DMS114 treated with DMSO at 0.1 percent for 48 hours (cell line): ENCODE measurements at regions not wholly inside any gene's neighbourhood (a gene's known extent, or its start where the extent isn't known, plus 50 kb on each side); places are given as distances from the start of the nearest gene placed in this dataset.
"Not testable (repeated sequence)": the region's sequence is repeated elsewhere in the genome, so short reads cannot be mapped to it uniquely, and the experiment has no call there.

ENCODE experiments used
- DNase-seq: peaks from one replicate; lab custom pipeline; 2025; ENCODE audit not compliant: unreplicated experiment; lab: John Stamatoyannopoulos, UW

DNA sequence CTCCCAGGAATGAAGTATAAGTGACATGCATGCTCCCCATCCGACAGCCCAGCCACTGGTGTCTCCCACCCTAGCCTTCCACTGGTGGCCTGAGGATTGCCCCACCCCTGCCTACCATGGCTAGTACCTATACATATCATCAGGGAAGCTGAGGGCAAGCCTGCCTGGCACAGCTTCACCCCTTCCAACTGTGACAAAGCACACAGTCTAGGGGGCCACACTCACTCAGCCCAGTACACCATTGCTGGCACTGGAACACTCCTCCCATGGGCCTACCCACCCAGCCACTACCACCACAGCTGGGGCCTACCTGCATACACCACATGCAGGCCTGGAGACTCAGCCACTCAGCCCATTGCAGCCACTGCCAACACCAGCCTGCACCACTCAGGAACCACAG, 393.1 kb upstream of the STEAP1 start:
- no peak for DNase-seq

DNA sequence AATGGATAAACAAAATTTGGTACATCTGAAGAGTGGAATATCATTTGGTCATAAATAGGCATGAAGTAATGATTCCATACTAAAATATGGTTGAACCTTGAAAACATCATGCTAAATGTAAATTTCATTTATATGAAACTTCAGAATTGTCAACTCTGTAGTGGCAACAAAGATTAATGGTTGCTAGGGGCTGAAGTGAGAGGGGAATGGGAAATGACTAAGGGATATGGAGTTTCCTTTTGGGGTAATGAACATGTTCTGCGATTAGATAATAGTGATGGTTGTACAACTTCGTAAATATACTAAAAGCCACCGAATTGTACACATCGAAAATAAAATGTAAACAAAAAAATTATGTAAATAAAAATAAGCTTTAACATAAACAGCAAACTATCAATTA, 384.1 kb upstream of the STEAP1 start:
- no peak for DNase-seq

DNA sequence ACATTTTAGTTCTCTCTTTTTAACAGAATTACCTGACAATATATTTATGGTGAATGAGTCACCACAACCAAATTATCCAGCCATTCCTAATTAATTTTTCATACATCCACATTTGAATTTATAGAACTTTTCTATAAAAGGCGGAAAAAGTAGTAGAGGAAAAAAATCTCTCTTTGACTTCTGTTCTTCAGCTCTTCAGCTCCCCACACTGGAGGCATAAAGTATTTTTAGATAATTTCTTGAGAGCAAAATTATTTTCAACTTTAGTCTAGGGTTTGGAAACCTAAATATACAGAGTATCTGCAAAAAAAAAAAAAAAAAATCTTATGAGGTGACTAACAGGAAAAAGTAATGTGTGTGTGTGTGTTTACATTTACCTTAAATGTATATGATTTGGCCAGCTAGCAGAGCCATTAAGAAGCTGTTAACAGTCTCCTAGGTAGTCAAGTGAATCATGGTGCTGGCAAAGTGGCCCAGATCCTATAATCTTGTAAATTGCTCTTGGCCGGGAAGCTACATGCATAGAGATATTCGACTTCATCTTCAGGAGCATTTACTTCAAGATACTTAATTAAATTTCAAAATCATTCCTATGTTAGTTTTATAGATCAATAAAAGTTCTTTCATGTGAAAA, 383.1 kb upstream of the STEAP1 start:
- no peak for DNase-seq

- no peak for DNase-seq
Observed at GRCh38 chr7:89772276-89772675, 382.0 kb upstream of the STEAP1 start.

GRCh38 chr7:89773611-89774010, 380.7 kb upstream of the STEAP1 start:
- no peak for DNase-seq

GRCh38 chr7:89775459-89775858, 378.8 kb upstream of the STEAP1 start:
- no peak for DNase-seq

DNA sequence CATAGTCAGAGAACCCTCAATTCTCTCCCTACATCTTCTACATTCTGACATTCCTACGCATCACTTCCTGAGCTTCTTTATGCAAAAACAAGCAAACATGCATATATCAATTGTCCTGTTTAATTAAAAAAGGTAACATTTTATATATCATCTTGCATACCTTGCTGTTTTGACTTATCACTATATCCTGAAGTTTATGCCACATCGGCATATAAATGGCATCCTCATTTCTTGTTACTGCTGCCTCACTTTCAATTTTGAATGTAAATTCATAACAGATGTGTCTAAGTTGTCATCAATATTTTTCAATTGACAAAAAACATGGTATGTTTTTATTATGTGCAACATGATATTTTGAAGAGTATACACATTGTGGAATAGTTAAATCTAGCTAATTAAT, 377.3 kb upstream of the STEAP1 start:
- no peak for DNase-seq

GRCh38 chr7:89777499-89777898, 376.8 kb upstream of the STEAP1 start:
- no peak for DNase-seq

GRCh38 chr7:89780291-89780690, 374.0 kb upstream of the STEAP1 start:
- DNase-seq = no peak

GRCh38 chr7:89796481-89796880, 357.8 kb upstream of the STEAP1 start:
- DNase-seq = no peak

GRCh38 chr7:89797965-89798598, 356.2 kb upstream of the STEAP1 start:
- DNase-seq = no peak

DNA sequence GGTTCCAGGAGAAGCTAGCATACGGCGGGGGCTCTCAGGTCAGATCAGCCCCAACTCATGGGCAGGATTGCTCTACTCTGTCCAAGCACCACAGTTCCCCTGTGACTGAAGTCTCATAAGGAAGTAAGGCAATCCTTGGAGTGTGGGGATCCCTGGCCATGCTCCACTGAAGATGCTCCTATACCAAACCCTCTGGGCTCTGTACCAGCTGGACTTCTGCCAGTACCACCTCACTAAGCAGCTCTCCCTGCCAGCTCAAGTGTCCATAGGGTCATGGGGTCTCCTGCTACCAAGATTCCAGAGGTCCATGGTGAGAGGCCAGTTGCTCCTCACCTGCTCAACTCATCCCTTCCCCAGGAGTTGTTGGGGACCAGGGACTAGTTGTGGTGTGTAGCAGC, 355.7 kb upstream of the STEAP1 start:
- DNase-seq = no peak

GRCh38 chr7:89800761-89801160, 353.5 kb upstream of the STEAP1 start:
- no peak for DNase-seq

DNA sequence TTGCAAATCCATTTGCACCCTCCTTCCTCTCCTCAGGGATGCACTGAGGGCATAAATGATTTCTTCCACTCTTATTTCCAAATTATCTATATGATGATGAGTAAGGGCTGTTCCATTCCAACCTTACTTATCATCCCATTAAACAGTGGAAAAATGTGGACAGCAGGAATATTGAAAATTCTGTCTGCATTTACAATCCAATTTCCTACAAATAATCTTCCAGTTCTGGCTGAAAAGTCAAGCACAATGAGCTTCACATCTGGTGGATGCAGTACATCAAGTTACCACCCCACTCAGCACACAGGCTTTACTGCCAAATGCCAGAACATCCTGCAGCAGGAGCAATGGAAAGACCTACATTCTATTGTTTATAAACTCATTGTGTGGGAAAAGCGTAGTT, 345.0 kb upstream of the STEAP1 start:
- DNase-seq = no peak

GRCh38 chr7:89813081-89813480, 341.2 kb upstream of the STEAP1 start:
- DNase-seq = no peak

- no peak for DNase-seq
Observed at GRCh38 chr7:89826121-89826520, 328.1 kb upstream of the STEAP1 start.

DNA sequence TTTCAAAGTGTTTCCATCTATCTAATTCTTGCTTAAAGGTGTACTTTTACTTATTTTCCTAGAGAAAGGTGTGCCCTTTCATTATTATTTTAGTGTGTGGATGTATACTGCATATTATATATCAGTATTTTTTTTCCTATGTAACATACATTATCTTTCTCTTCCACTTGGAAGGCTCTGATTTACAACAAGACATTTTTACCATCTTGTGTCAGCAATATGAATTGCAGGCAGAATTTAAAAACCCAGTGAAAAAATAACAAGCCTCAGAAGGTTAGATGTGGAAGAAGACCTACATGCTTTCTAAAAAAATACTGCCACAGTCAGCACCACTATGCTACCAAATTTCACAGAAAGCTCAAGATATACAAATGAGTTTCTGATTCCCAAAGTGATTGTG, 327.7 kb upstream of the STEAP1 start:
- DNase-seq = no peak

DNA sequence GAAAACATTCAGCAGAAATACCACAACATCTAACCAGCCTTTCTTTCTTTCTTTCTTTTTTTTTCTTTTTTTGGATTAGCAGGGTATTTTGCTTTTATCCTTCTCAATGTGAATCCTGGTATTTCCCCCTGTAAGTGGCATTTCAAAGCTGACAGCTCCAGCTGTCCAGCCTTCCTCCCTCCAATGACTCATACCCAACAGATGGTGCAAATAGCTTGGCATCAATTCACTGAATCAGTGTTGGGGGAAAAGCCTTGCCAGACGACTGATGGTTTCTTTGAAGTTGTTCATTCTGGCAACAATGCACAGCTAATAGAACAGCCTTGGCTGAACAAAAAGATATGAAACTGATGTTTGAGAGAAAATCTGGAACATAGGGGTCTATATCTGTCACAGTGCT, 316.8 kb upstream of the STEAP1 start:
- no peak for DNase-seq

DNA sequence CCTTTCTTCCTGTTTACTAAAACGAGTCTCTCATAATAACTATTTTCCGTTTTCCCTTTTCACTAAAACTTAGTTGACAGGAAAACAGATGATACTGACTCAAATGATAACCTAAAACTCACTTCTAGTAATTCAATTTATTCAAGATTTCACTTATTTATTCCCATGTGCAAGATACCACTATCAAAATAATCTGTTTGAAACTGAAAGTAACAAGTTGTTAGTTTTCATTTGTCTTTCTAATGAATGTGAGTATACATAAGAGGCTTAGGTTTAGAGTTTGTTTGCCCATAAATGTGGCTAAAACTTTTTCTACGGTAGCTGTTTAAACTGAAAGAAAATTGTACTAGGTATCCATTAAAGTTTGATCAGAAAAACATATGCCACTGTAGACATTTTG, 314.9 kb upstream of the STEAP1 start:
- DNase-seq = no peak

DNA sequence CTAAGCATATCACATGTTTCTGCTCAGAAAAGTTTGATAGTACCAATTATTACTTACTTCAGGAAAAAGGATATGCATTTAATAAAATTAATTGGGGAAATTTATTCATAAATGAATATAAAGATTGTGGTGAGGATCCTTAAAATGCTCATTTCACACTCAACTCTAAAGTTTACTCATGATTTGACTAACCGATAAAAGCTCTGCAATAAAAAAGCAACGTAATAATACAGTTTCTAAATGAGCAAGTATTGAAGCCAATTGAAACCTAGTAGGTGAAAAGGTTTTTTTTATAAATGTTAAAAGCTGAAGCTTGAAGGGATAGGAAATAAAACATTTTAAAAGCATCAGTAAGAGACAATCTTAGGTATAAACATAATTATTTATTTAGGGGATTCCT, 308.3 kb upstream of the STEAP1 start:
- no peak for DNase-seq

- no peak for DNase-seq
Observed at GRCh38 chr7:89849052-89849451, 305.2 kb upstream of the STEAP1 start.

- not testable (repeated sequence) for DNase-seq
Observed at GRCh38 chr7:89857053-89857452, 297.2 kb upstream of the STEAP1 start.

- DNase-seq = no peak
Observed at GRCh38 chr7:89857767-89858166, 296.5 kb upstream of the STEAP1 start.
